Testis (tissue), 2 donors: ENCODE measurements at regions not wholly inside any gene's neighbourhood (a gene's known extent, or its start where the extent isn't known, plus 50 kb on each side); places are given as distances from the start of the nearest gene placed in this dataset.

Source experiments
- DNase-seq: peaks from one replicate; pipeline ENCODE4 v3.0.0-alpha.2; 2019
- H3K27ac ChIP-seq, 2 donors: fragments of 200-600 bp; sonication (generic); one replicate each; pipeline ENCODE4 v1.5.1; 2019
- H3K27me3 ChIP-seq: fragments of 200-600 bp; sonication (generic); one replicate; pipeline ENCODE4 v1.5.1; 2019
- H3K36me3 ChIP-seq: fragments of 200-600 bp; sonication (generic); one replicate; pipeline ENCODE4 v1.5.1; 2017; ENCODE audit warnings: low read depth; ENCODE audit errors: missing control alignments
- H3K4me1 ChIP-seq: fragments of 200-600 bp; sonication (generic); one replicate; pipeline ENCODE4 v1.5.1; 2019
- H3K4me3 ChIP-seq, 2 donors: fragments of 200-600 bp; sonication (generic); one replicate each; pipeline ENCODE4 v1.5.1; 2017 to 2019
- H3K9me3 ChIP-seq: fragments of 200-600 bp; sonication (generic); one replicate; pipeline ENCODE4 v1.5.1; 2017
- CTCF ChIP-seq, 3 experiments: fragments of 450-650 bp in 2 of 3; fragments of 200-600 bp in 1 of 3; sonication (generic) in 1 of 3; IDR thresholded peaks; one replicate each; pipeline ENCODE4 v1.5.1; 2016 to 2019; ENCODE audit warnings: antibody characterized with exemption in 3 of 3, mild to moderate bottlenecking in 2 of 3, moderate library complexity in 1 of 3
- POLR2A ChIP-seq: fragments of 450-650 bp; IDR thresholded peaks from one replicate; pipeline ENCODE4 v1.6.1; 2017; ENCODE audit warnings: antibody characterized with exemption, mild to moderate bottlenecking, moderate library complexity
- WGBS, 2 donors: methylation state at CpG; one replicate each; pipeline ENCODE4 v1.1.5; 2018; 5-methylcytosine and 5-hydroxymethylcytosine counted together
- intact Hi-C: fragments of 100-400 bp; cut with DNase I; formaldehyde crosslinking; loops from one replicate; pipeline ENCODE4 v1.15.1; 2023; ENCODE audit warnings: low total_unique reads

- Histone ChIP-seq H3K9me3 (no peaks in the 10 kb centered on the region), H3K4me3 (no peak overlapping the region), H3K36me3 (no peaks in the 10 kb centered on the region), H3K4me1 (no peaks in the 10 kb centered on the region), H3K27ac (no peak overlapping the region), H3K27me3 (no peaks in the 10 kb centered on the region)
- TF ChIP-seq POLR2A, result no peak
- no peak for TF ChIP-seq CTCF (IDR thresholded peaks at IDR 0.05)
- intact Hi-C loops, result no loop called here
- DNase-seq, result no peak
- WGBS, 2 donors, result 81 to 86% methylated on average over 3 of the region's 3 CpGs
Measured at GRCh38 chr4:14675279-14675985, 326.8 kb upstream of the CPEB2 start.

DNA sequence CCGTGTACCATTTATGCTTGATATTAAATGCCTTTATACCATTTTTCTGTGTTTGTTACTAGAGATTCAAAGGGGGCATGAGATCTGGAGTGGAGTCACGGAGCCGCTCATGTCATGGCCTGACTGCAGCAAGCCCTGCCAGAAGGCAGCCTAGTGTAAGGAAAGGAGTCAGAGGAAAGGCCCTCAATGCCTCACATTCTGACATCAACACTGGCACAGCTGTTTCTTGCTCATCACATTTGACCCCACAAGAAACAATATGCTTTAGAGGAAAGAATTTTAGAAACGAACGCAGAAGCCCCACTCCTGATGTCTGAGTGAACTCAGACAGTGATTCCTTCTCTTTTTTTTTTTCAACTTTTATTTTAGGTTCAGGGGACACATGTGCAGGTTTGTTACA, 322.4 kb upstream of the CPEB2 start:
- intact Hi-C loops, result no loop called here
- no peak for DNase-seq
- H3K4me3 ChIP-seq, result no peak overlapping the region
- no peaks in the 10 kb centered on the region for H3K27me3 ChIP-seq
- no peaks in the 10 kb centered on the region for H3K36me3 ChIP-seq
- no peaks in the 10 kb centered on the region for H3K9me3 ChIP-seq
- WGBS, 2 donors, result 88 to 91% methylated on average over 5 of the region's 5 CpGs
- no peaks in the 10 kb centered on the region for H3K4me1 ChIP-seq
- no peak for TF ChIP-seq CTCF (IDR thresholded peaks at IDR 0.05)
- TF ChIP-seq POLR2A, result no peak
- H3K27ac ChIP-seq, result no peak overlapping the region

DNA sequence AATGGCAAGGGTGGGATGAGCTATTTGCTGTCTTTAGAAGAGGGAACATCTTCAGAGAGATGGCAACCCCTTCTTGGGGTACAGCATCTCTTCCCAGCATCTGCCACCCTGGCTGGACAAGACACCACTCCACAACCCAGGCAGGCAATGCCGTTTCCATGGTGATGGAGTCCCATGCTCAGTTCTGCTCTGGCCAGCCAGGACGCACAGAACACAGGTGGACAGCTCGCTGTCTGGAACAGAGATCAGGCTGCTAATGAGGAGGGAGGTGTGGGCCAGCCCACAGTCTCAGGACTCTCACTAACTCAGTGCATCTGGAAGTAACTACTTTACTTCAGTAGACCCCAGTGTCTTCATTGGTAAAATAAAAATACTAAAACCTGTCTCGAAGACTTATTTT, 321.0 kb upstream of the CPEB2 start:
- TF ChIP-seq CTCF (IDR thresholded peaks at IDR 0.05), result no peak
- TF ChIP-seq POLR2A, result no peak
- no peak for DNase-seq
- WGBS, 2 donors, result 65 to 78% methylated on average over 4 of the region's 4 CpGs

DNA sequence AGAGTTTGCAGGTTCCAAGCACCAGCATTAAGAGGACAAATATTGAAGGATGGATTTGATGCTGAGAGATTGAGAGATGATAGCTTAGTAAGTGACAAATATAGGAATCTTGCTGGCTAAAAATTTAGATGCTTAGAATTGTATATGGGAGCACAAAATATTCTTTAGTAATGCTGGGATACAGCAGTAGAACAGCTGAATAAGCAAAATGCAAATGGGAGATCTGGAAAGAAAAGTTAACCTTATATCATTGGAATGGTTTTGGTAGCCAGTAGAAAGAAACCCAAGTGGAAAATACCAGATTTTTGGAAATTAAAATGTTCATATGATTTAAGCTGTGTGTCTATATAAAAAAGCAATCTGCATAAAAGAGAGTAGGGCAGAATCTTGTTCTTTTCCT, 308.6 kb upstream of the CPEB2 start:
- H3K9me3 ChIP-seq, result no peaks in the 10 kb centered on the region
- H3K36me3 ChIP-seq, result no peaks in the 10 kb centered on the region
- H3K27me3 ChIP-seq, result no peaks in the 10 kb centered on the region
- no peak for DNase-seq
- no peaks in the 10 kb centered on the region for H3K4me1 ChIP-seq
- H3K4me3 ChIP-seq, result no peak overlapping the region
- no peak overlapping the region for H3K27ac ChIP-seq
- TF ChIP-seq CTCF (IDR thresholded peaks at IDR 0.05) (no peak), POLR2A (no peak)
- intact Hi-C loops, result no loop called here

More for the DNA sequence above, 321.0 kb upstream of the CPEB2 start:
- no peaks in the 10 kb centered on the region for H3K36me3 ChIP-seq
- no peak overlapping the region for H3K4me3 ChIP-seq
- H3K4me1 ChIP-seq, result no peaks in the 10 kb centered on the region
- intact Hi-C loops, result no loop called here
- H3K27ac ChIP-seq, result no peak overlapping the region
- no peaks in the 10 kb centered on the region for H3K27me3 ChIP-seq
- no peaks in the 10 kb centered on the region for H3K9me3 ChIP-seq
